ENCODE measurements at regions not wholly inside any gene's neighbourhood (a gene's known extent, or its start where the extent isn't known, plus 50 kb on each side); places are given as distances from the start of the nearest gene placed in this dataset.

GRCh38 chr6:15715060-15715459 lies 52.2 kb upstream of the DTNBP1 start:
- ATAC-seq (no peak), DNase-seq (ENCODE audit: low read depth, low spot score) (no peak), FAIRE-seq (no peak)
- H3K4me2 ChIP-seq (ENCODE audit: control insufficient read depth, insufficient read depth): no peak overlapping the region
- no peaks in the 10 kb centered on the region for H4K20me1 ChIP-seq (ENCODE audit: control insufficient read depth, insufficient read depth)
- H3K79me2 ChIP-seq (ENCODE audit: control insufficient read depth, insufficient read depth, low read length): no peaks in the 10 kb centered on the region
- TF ChIP-seq ZNF622 (IDR thresholded peaks at IDR 0.05) (no peak), RBBP5 (conservative IDR thresholded peaks at IDR 0.05) (no peak), MYB (IDR thresholded peaks at IDR 0.05; ENCODE audit: borderline replicate concordance, low read depth, low read length) (no peak), SPI1 (IDR thresholded peaks at IDR 0.05; ENCODE audit: borderline replicate concordance, insufficient read depth, low read depth, low read length) (no peak), SREBF1 (IDR thresholded peaks at IDR 0.05; ENCODE audit: low read length) (no peak), SMARCA5 (IDR thresholded peaks at IDR 0.05) (no peak), HCFC1 (IDR thresholded peaks at IDR 0.05; ENCODE audit: low read length) (no peak), BACH1 (IDR thresholded peaks at IDR 0.05; ENCODE audit: borderline replicate concordance) (no peak), SMAD1 (IDR thresholded peaks at IDR 0.05; ENCODE audit: low read depth, partially characterized antibody) (no peak), RAD51 (IDR thresholded peaks at IDR 0.05) (no peak), STAT1 (conservative IDR thresholded peaks at IDR 0.05) (no peak), BRCA1 (IDR thresholded peaks at IDR 0.05; ENCODE audit: low read depth, low read length) (no peak), FOXM1 (IDR thresholded peaks at IDR 0.05; ENCODE audit: low read depth, low read length) (no peak), TBL1XR1 (IDR thresholded peaks at IDR 0.05; ENCODE audit: low read depth, low read length) (no peak), MEF2A (IDR thresholded peaks at IDR 0.05; ENCODE audit: insufficient read depth, low read depth, low read length) (no peak), ZNF687 (IDR thresholded peaks at IDR 0.05) (no peak), CEBPB (IDR thresholded peaks at IDR 0.05; ENCODE audit: borderline replicate concordance in 1 of 2, low read depth in 2 of 2, low read length in 2 of 2) (no peak), DPF2 (IDR thresholded peaks at IDR 0.05) (no peak)
- TF ChIP-seq, protein P1, sequence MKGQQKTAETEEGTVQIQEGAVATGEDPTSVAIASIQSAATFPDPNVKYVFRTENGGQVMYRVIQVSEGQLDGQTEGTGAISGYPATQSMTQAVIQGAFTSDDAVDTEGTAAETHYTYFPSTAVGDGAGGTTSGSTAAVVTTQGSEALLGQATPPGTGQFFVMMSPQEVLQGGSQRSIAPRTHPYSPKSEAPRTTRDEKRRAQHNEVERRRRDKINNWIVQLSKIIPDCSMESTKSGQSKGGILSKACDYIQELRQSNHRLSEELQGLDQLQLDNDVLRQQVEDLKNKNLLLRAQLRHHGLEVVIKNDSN (IDR thresholded peaks at IDR 0.05; ENCODE audit: borderline replicate concordance, extremely low read length, insufficient read depth, low read depth, low read length): no peak
- TF ChIP-seq, protein P2, sequence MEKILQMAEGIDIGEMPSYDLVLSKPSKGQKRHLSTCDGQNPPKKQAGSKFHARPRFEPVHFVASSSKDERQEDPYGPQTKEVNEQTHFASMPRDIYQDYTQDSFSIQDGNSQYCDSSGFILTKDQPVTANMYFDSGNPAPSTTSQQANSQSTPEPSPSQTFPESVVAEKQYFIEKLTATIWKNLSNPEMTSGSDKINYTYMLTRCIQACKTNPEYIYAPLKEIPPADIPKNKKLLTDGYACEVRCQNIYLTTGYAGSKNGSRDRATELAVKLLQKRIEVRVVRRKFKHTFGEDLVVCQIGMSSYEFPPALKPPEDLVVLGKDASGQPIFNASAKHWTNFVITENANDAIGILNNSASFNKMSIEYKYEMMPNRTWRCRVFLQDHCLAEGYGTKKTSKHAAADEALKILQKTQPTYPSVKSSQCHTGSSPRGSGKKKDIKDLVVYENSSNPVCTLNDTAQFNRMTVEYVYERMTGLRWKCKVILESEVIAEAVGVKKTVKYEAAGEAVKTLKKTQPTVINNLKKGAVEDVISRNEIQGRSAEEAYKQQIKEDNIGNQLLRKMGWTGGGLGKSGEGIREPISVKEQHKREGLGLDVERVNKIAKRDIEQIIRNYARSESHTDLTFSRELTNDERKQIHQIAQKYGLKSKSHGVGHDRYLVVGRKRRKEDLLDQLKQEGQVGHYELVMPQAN (conservative IDR thresholded peaks at IDR 0.05): no peak
- no peak overlapping the region for H3K4me3 ChIP-seq
- CTCF ChIA-PET: interaction anchor here (1.3 kb wide), 1 partner anchor 15 kb away, joined by 3 read pairs; no protein-coding TSS in a partner anchor
- WGBS (ENCODE audit: insufficient coverage, insufficient replicate concordance, low lambda C conversion rate, missing lambda C conversion rate): 0% methylated on average over 3 of the region's 3 CpGs
- H3K36me3 ChIP-seq (ENCODE audit: control insufficient read depth in 2 of 2, insufficient read depth in 2 of 2, low read length in 1 of 2): no peaks in the 10 kb centered on the region
- no peaks in the 10 kb centered on the region for H3K27me3 ChIP-seq (replicated peaks in 1 of 2; ENCODE audit: control insufficient read depth in 2 of 2, insufficient read depth in 2 of 2, low read length in 1 of 2)
- RAD21 ChIA-PET (ENCODE audit: unreplicated experiment): interaction anchor here (0.7 kb wide), 1 partner anchor 21 kb away, joined by 3 read pairs; no protein-coding TSS in a partner anchor
- no peak overlapping the region for H2AFZ ChIP-seq (ENCODE audit: control insufficient read depth, low read depth, low read length)
- no peak overlapping the region for H3K9ac ChIP-seq (ENCODE audit: control insufficient read depth, insufficient read depth, low read length)
- intact Hi-C loops (cut with micrococcal nuclease; ENCODE audit: unreplicated experiment) (no loop called here), in situ Hi-C loops (cut with MboI) (no loop called here)
- POLR2A ChIA-PET: no interaction called here
- no peaks in the 10 kb centered on the region for H3K4me1 ChIP-seq (ENCODE audit: control insufficient read depth, insufficient read depth, low read length)
- H3K27ac ChIP-seq (ENCODE audit: control insufficient read depth, insufficient read depth): no peak overlapping the region
- SMC1A ChIA-PET (ENCODE audit: uncharacterized antibody, unreplicated experiment): no interaction called here
- no TSS peak for BruUV-seq (replicated peaks)
- H3K9me3 ChIP-seq (replicated peaks; ENCODE audit: control insufficient read depth, insufficient read depth, low read length): no peaks in the 10 kb centered on the region

All from GM12878 (cell line).